HG03045 (cell line): ENCODE measurements at regions not wholly inside any gene's neighbourhood (a gene's known extent, or its start where the extent isn't known, plus 50 kb on each side); places are given as distances from the start of the nearest gene placed in this dataset.

Source experiments
- ATAC-seq: cut with Tn5 transposase; IDR thresholded peaks from one replicate; pipeline ENCODE4 v1.9.1; 2021; ENCODE audit warnings: mild to moderate bottlenecking, moderate library complexity; ENCODE audit not compliant: unreplicated experiment

- no peak for ATAC-seq
These were observed 1331.2 kb upstream of the GBE1 start for GRCh38 chr3:83092521-83093221.

- ATAC-seq: no peak
These were observed 1314.6 kb upstream of the GBE1 start for GRCh38 chr3:83076041-83076440.

- no peak for ATAC-seq
These were observed 1313.0 kb upstream of the GBE1 start for GRCh38 chr3:83074485-83074884.

- ATAC-seq: no peak
These were observed 1304.5 kb upstream of the GBE1 start for GRCh38 chr3:83065851-83066460.

GRCh38 chr3:83063446-83063845 is 1302.0 kb upstream of the GBE1 start:
- no peak for ATAC-seq

- no peak for ATAC-seq
These were observed 1287.1 kb upstream of the GBE1 start for GRCh38 chr3:83048556-83048955.

GRCh38 chr3:83039422-83039821 is 1278.0 kb upstream of the GBE1 start:
- ATAC-seq: no peak

- no peak for ATAC-seq
These were observed 1274.2 kb upstream of the GBE1 start for GRCh38 chr3:83035704-83036010.

- no peak for ATAC-seq
These were observed 1273.6 kb upstream of the GBE1 start for GRCh38 chr3:83034806-83035703.

- no peak for ATAC-seq
These were observed 1271.7 kb upstream of the GBE1 start for GRCh38 chr3:83033133-83033532.

GRCh38 chr3:83023086-83023485 is 1261.6 kb upstream of the GBE1 start:
- no peak for ATAC-seq

GRCh38 chr3:83011481-83011880 is 1250.0 kb upstream of the GBE1 start:
- ATAC-seq: no peak

- no peak for ATAC-seq
These were observed 1242.5 kb upstream of the GBE1 start for GRCh38 chr3:83003917-83004316.

GRCh38 chr3:83002869-83003445 is 1241.5 kb upstream of the GBE1 start:
- ATAC-seq: no peak

GRCh38 chr3:82999777-83000176 is 1238.3 kb upstream of the GBE1 start:
- ATAC-seq: no peak

- ATAC-seq: no peak
These were observed 1216.9 kb upstream of the GBE1 start for GRCh38 chr3:82978368-82978767.

GRCh38 chr3:82977871-82978270 is 1216.4 kb upstream of the GBE1 start:
- no peak for ATAC-seq

GRCh38 chr3:82973791-82974190 is 1212.3 kb upstream of the GBE1 start:
- no peak for ATAC-seq

- ATAC-seq: no peak
These were observed 1198.9 kb upstream of the GBE1 start for GRCh38 chr3:82960379-82960778.

- no peak for ATAC-seq
These were observed 1196.3 kb upstream of the GBE1 start for GRCh38 chr3:82957696-82958095.

GRCh38 chr3:82957079-82957478 is 1195.6 kb upstream of the GBE1 start:
- no peak for ATAC-seq

GRCh38 chr3:82954486-82954885 is 1193.0 kb upstream of the GBE1 start:
- no peak for ATAC-seq
